Endothelial cell of umbilical vein (primary cell): ENCODE measurements at regions not wholly inside any gene's neighbourhood (a gene's known extent, or its start where the extent isn't known, plus 50 kb on each side); places are given as distances from the start of the nearest gene placed in this dataset.

Experiments used
- BruUV-seq: library from RNA; stranded (reverse); fragments of 400-500 nt; replicated peaks from 2 replicates; lab custom pipeline; 2021; lab: Mats Ljungman, UMichigan
- CTCF ChIA-PET: fragments of 300-600, 350-600 bp; sonication (Branson Sonifier 250); formaldehyde crosslinking; loops from one replicate; lab custom pipeline; 2021; ENCODE audit warnings: antibody characterized with exemption, inconsistent platforms; lab: Charles Lee
- POLR2A ChIA-PET: fragments of 300-600, 350-600 bp; sonication (Branson Sonifier 250); formaldehyde crosslinking; loops from one replicate; lab custom pipeline; 2021; ENCODE audit warnings: antibody characterized with exemption, inconsistent platforms; lab: Charles Lee
- DNase-seq: peaks from one replicate; pipeline ENCODE4 v3.0.0-alpha.2; 2011; ENCODE audit warnings: low read depth, low spot score
- FAIRE-seq: peaks from 2 replicates; lab custom pipeline; 2011; peaks lifted over from hg19 to GRCh38; lab: Jason Lieb, UNC
- H2AFZ ChIP-seq: 2 replicates; pipeline ENCODE4 v1.6.0; 2012; ENCODE audit warnings: low read depth, low read length, control low read depth, inconsistent platforms
- H3K27ac ChIP-seq: 2 replicates; pipeline ENCODE4 v1.5.1; 2011; ENCODE audit warnings: low read depth, mild to moderate bottlenecking, control low read depth, low read length, moderate library complexity; ENCODE audit not compliant: insufficient read depth
- H3K27me3 ChIP-seq, 2 experiments: 2 replicates each; pipeline versions ENCODE4 v1.6.0 to v1.6.1; 2011; ENCODE audit warnings: low read length in 2 of 2, mixed read lengths in 1 of 2; ENCODE audit not compliant: control insufficient read depth in 2 of 2, insufficient read depth in 2 of 2
- H3K36me3 ChIP-seq, 2 experiments: 2 replicates in 1 of 2; 3 replicates in 1 of 2; pipeline ENCODE4 v1.5.1; 2011; ENCODE audit warnings: low read length in 2 of 2, mild to moderate bottlenecking in 1 of 2, moderate library complexity in 1 of 2; ENCODE audit not compliant: control insufficient read depth in 2 of 2, insufficient read depth in 2 of 2; ENCODE audit errors: extremely low read depth in 1 of 2
- H3K4me1 ChIP-seq: 3 replicates; pipeline ENCODE4 v1.5.1; 2011; ENCODE audit warnings: mild to moderate bottlenecking, low read length; ENCODE audit not compliant: control insufficient read depth, insufficient read depth; ENCODE audit errors: extremely low read depth
- H3K4me2 ChIP-seq: 2 replicates; pipeline ENCODE4 v1.6.1; 2011; ENCODE audit warnings: low read length, control low read depth, mixed read lengths; ENCODE audit not compliant: insufficient read depth
- H3K4me3 ChIP-seq, 3 experiments: fragments of 200-600 bp in 1 of 3; sonication (generic), shearing (Covaris generic) in 1 of 3; replicated peaks in 1 of 3; 2 replicates each; pipeline ENCODE4 v1.5.1; 2011 to 2016; ENCODE audit warnings: control low read depth in 3 of 3, low read length in 3 of 3, mild to moderate bottlenecking in 2 of 3, inconsistent platforms in 1 of 3, low read depth in 1 of 3, moderate library complexity in 1 of 3; ENCODE audit not compliant: insufficient read depth in 1 of 3
- H3K79me2 ChIP-seq: 2 replicates; pipeline ENCODE4 v1.6.0; 2012; ENCODE audit warnings: low read length, inconsistent platforms; ENCODE audit not compliant: control insufficient read depth, insufficient read depth
- H3K9ac ChIP-seq: replicated peaks from 2 replicates; pipeline ENCODE3; 2011; ENCODE audit warnings: low read length, control low read depth; ENCODE audit not compliant: insufficient read depth; ENCODE audit errors: extremely low read depth
- H3K9me1 ChIP-seq: replicated peaks from 3 replicates; pipeline ENCODE4 v1.6.0; 2011; ENCODE audit warnings: mild to moderate bottlenecking, low read length; ENCODE audit not compliant: control insufficient read depth, insufficient read depth; ENCODE audit errors: extremely low read depth
- H3K9me3 ChIP-seq: replicated peaks from 2 replicates; pipeline ENCODE4 v1.5.1; 2012; ENCODE audit warnings: low read length, inconsistent platforms; ENCODE audit not compliant: control insufficient read depth, insufficient read depth
- H4K20me1 ChIP-seq: replicated peaks from 2 replicates; pipeline ENCODE3; 2011; ENCODE audit warnings: mild to moderate bottlenecking, low read length; ENCODE audit not compliant: control insufficient read depth, insufficient read depth; ENCODE audit errors: extremely low read depth
- EZH2 ChIP-seq: IDR thresholded peaks from 2 replicates; pipeline ENCODE4 v1.6.1; 2012; ENCODE audit warnings: borderline replicate concordance, low read depth, mild to moderate bottlenecking, moderate library complexity, low read length, inconsistent platforms; ENCODE audit not compliant: severe bottlenecking
- FOS ChIP-seq: IDR thresholded peaks from 2 replicates; pipeline ENCODE4 v1.6.1; 2011; ENCODE audit warnings: mild to moderate bottlenecking, low read length, moderate library complexity, borderline replicate concordance; ENCODE audit not compliant: insufficient read depth
- GATA2 ChIP-seq: IDR thresholded peaks from 2 replicates; pipeline ENCODE4 v1.7.0; 2011; ENCODE audit warnings: low read depth, mild to moderate bottlenecking, moderate library complexity, mixed read lengths, low read length; ENCODE audit not compliant: insufficient read length, insufficient read depth
- JUN ChIP-seq: IDR thresholded peaks from 2 replicates; pipeline ENCODE4 v1.6.1; 2011; ENCODE audit warnings: borderline replicate concordance, low read depth; ENCODE audit not compliant: insufficient read length, insufficient read depth
- MYC ChIP-seq: IDR thresholded peaks from one replicate; pipeline ENCODE4 v1.6.1; 2011; ENCODE audit warnings: mild to moderate bottlenecking, low read depth, low read length
- POLR2A ChIP-seq: IDR thresholded peaks from 2 replicates; pipeline ENCODE4 v1.6.1; 2012; ENCODE audit warnings: low read depth, mild to moderate bottlenecking, control low read depth, low read length
- POLR2AphosphoS5 ChIP-seq: IDR thresholded peaks from 2 replicates; pipeline ENCODE4 v1.6.1; 2012; ENCODE audit warnings: low read depth, mild to moderate bottlenecking, control low read depth, low read length, moderate library complexity; ENCODE audit not compliant: insufficient read depth
- dilution Hi-C: fragments of 300-500 bp; cut with MboI; formaldehyde crosslinking; loops from one replicate; pipeline ENCODE4 v1.15.0; 2019; ENCODE audit warnings: low sequenced_read_pairs; ENCODE audit not compliant: extremely low pct_ligation_motif_present
- intact Hi-C: fragments of 100-400 bp; cut with micrococcal nuclease; formaldehyde crosslinking; loops from one replicate; pipeline ENCODE4 v1.10.0; 2022
- TF ChIP-seq, protein P1 (sequence below), 2 donors: IDR thresholded peaks; 1 replicate in 1 of 2; 2 replicates in 1 of 2; pipeline ENCODE4 v1.5.1; 2011; ENCODE audit warnings: low read length in 2 of 2, mild to moderate bottlenecking in 2 of 2, moderate library complexity in 2 of 2, control low read depth in 1 of 2, inconsistent platforms in 1 of 2, low read depth in 1 of 2; ENCODE audit not compliant: insufficient read depth in 1 of 2; ENCODE audit errors: extremely low read depth in 1 of 2
- TF ChIP-seq, protein P2 (sequence below): IDR thresholded peaks from 2 replicates; pipeline ENCODE4 v1.6.1; 2011; ENCODE audit not compliant: insufficient read depth, insufficient read length

DNA sequence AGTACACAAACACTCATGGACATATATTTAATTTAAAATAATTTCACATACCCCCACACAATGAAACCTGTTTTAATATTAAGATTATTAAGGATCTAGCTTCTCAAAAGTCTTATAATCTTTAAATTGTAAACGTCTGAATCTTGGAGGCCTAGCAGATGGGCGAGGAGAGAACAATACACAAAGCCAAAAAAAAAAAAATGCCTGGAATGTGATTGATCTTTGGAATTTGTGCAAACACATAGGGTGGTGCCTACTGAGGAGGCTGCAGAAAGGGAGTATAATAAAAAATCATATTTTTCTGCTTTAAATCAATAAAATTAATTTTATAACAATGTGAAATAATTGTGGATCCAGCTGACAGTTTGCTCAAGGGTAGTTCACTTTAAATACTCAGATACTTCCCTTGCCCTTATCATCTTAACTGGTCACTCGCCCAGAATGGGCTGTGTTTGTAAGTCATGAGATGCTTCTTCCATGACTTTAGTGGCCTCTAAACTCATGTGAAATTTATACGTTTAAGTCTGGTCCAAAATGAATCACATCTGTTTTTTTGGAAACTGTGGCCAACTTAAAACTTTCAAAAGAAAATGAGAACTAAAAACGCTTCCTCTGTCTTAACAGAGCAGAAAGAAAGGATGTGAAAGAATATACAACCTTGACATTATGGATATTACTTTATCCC, 802.8 kb upstream of the CXADR start:
- H3K79me2 ChIP-seq: no peaks in the 10 kb centered on the region
- H3K27ac ChIP-seq: no peak overlapping the region
- dilution Hi-C loops: no loop called here
- H4K20me1 ChIP-seq: no peaks in the 10 kb centered on the region
- no peaks in the 10 kb centered on the region for H3K27me3 ChIP-seq
- POLR2A ChIA-PET: no interaction called here
- no peak for DNase-seq
- BruUV-seq: no TSS peak
- no peaks in the 10 kb centered on the region for H3K36me3 ChIP-seq
- no peaks in the 10 kb centered on the region for H3K9me1 ChIP-seq
- H3K9ac ChIP-seq: no peak overlapping the region
- H3K4me3 ChIP-seq: no peak overlapping the region
- TF ChIP-seq GATA2 (no peak), EZH2 (no peak), MYC (no peak), JUN (no peak), POLR2A (no peak), POLR2AphosphoS5 (no peak), FOS (no peak)
- TF ChIP-seq, protein P1, sequence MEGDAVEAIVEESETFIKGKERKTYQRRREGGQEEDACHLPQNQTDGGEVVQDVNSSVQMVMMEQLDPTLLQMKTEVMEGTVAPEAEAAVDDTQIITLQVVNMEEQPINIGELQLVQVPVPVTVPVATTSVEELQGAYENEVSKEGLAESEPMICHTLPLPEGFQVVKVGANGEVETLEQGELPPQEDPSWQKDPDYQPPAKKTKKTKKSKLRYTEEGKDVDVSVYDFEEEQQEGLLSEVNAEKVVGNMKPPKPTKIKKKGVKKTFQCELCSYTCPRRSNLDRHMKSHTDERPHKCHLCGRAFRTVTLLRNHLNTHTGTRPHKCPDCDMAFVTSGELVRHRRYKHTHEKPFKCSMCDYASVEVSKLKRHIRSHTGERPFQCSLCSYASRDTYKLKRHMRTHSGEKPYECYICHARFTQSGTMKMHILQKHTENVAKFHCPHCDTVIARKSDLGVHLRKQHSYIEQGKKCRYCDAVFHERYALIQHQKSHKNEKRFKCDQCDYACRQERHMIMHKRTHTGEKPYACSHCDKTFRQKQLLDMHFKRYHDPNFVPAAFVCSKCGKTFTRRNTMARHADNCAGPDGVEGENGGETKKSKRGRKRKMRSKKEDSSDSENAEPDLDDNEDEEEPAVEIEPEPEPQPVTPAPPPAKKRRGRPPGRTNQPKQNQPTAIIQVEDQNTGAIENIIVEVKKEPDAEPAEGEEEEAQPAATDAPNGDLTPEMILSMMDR (IDR thresholded peaks at IDR 0.05; ENCODE audit: extremely low read depth in 1 of 2, insufficient read depth in 1 of 2, low read depth in 1 of 2, low read length in 2 of 2): no peak
- TF ChIP-seq, protein P2, sequence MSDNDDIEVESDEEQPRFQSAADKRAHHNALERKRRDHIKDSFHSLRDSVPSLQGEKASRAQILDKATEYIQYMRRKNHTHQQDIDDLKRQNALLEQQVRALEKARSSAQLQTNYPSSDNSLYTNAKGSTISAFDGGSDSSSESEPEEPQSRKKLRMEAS: no peak
- H3K9me3 ChIP-seq: no peaks in the 10 kb centered on the region
- H3K4me1 ChIP-seq: peaks cover 14% of the 10 kb centered on the region
- no peak overlapping the region for H2AFZ ChIP-seq
- H3K4me2 ChIP-seq: no peak overlapping the region
- intact Hi-C loops: no loop called here
- CTCF ChIA-PET: no interaction called here
- FAIRE-seq: no peak
